DMS 273 (cell line): ENCODE measurements at regions not wholly inside any gene's neighbourhood (a gene's known extent, or its start where the extent isn't known, plus 50 kb on each side); places are given as distances from the start of the nearest gene placed in this dataset.
A peak's percentile ranks its signal among the peaks of the same experiment; 100 is the strongest.

Experiments
- DNase-seq: peaks from one replicate; lab custom pipeline; 2025; ENCODE audit not compliant: unreplicated experiment; lab: John Stamatoyannopoulos, UW

GRCh38 chr9:28004900-28005299 is 431.6 kb upstream of the C9orf72 start:
- no peak for DNase-seq

- no peak for DNase-seq
These were observed 432.5 kb upstream of the C9orf72 start for GRCh38 chr9:28005779-28006178.

GRCh38 chr9:28007097-28007817 is 434.0 kb upstream of the C9orf72 start:
- no peak for DNase-seq

- no peak for DNase-seq
These were observed 440.9 kb upstream of the C9orf72 start for GRCh38 chr9:28014212-28014611.

- DNase-seq: no peak
These were observed 451.4 kb upstream of the C9orf72 start for GRCh38 chr9:28024676-28025075.

GRCh38 chr9:28025186-28025585 is 451.9 kb upstream of the C9orf72 start:
- no peak for DNase-seq

- no peak for DNase-seq
These were observed 458.4 kb upstream of the C9orf72 start for GRCh38 chr9:28031521-28032267.

- DNase-seq: no peak
These were observed 458.9 kb upstream of the C9orf72 start for GRCh38 chr9:28032268-28032590.

GRCh38 chr9:28034242-28034641 is 461.0 kb upstream of the C9orf72 start:
- no peak for DNase-seq

- DNase-seq: no peak
These were observed 464.7 kb upstream of the C9orf72 start for GRCh38 chr9:28037968-28038367.

- DNase-seq: no peak
These were observed 471.8 kb upstream of the C9orf72 start for GRCh38 chr9:28045051-28045450.

- DNase-seq: no peak
These were observed 476.8 kb upstream of the C9orf72 start for GRCh38 chr9:28050046-28050445.

GRCh38 chr9:28050941-28051340 is 477.7 kb upstream of the C9orf72 start:
- DNase-seq: no peak

GRCh38 chr9:28051559-28052503 is 478.6 kb upstream of the C9orf72 start:
- DNase-seq: no peak

GRCh38 chr9:28053096-28053777 is 480.0 kb upstream of the C9orf72 start:
- DNase-seq: no peak

GRCh38 chr9:28056006-28056405 is 482.7 kb upstream of the C9orf72 start:
- DNase-seq: no peak

GRCh38 chr9:28056466-28056865 is 483.2 kb upstream of the C9orf72 start:
- DNase-seq: no peak

- DNase-seq: no peak
These were observed 485.9 kb upstream of the C9orf72 start for GRCh38 chr9:28059192-28059591.

- no peak for DNase-seq
These were observed 491.0 kb upstream of the C9orf72 start for GRCh38 chr9:28064241-28064815.

GRCh38 chr9:28073270-28073669 is 500.0 kb upstream of the C9orf72 start:
- DNase-seq: peak; percentile 61

GRCh38 chr9:28079677-28080076 is 506.4 kb upstream of the C9orf72 start:
- DNase-seq: no peak
